ENCODE measurements at regions not wholly inside any gene's neighbourhood (a gene's known extent, or its start where the extent isn't known, plus 50 kb on each side); places are given as distances from the start of the nearest gene placed in this dataset.

- DNase-seq (ENCODE audit: low spot score) = no peak
Measured at GRCh38 chr4:42747971-42748370, 91.1 kb upstream of the ATP8A1 start.

DNA sequence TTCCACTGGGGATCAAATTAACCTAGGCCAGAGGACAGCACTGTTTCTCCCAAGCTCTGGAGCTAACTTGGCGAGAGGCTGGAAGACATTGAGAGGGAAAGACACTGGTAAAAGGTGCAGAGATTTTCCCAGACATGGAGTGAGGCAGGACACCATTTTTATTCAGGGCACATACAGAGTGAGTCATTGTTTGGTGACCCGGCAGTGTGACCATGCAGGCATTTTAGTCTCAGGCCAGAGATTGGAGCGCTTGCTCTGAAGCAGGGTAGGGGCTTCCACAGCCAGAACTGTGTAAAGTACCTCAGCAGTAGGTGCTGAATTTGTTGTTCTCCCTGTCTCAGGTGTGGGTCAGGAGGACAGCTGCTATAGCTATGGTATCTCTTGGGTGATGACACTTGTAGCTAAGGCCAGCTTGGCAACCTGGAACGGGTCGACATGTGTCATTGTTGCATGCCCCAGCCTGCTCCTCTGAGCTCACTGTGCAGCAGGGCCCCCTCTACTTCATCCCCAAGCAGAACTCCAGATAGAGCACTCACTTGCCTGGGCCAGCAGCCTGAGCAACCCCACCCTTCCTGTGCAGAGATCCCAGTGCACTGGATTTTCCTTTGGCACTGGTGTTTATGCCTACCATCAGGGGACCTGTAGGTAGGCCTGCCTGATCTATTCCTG lies 79.8 kb upstream of the ATP8A1 start:
- DNase-seq (ENCODE audit: low spot score) = no peak

- DNase-seq (ENCODE audit: low spot score) = no peak
Measured at GRCh38 chr4:42733380-42733779, 76.5 kb upstream of the ATP8A1 start.

DNA sequence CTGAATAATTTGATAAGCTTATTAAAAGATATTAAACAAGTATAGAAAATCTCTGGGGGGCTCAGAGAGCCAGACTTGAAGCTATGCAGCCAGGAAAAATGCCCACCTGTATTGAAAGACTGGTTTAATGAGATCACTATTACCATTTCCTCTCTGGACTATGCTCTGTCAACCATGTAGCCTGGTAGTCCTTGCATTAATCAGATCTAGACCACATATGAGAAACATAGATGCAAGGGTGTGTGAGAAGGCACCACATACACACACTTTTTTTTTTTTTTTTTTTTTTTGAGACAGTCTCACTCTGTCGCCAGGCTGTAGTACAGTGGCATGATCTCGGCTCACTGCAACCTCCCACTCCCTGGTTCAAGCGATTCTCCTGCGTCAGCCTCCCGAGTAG lies 75.9 kb upstream of the ATP8A1 start:
- DNase-seq (ENCODE audit: low spot score) = no peak

GRCh38 chr4:42729505-42730237 lies 72.8 kb upstream of the ATP8A1 start:
- no peak for DNase-seq (ENCODE audit: low spot score)

DNA sequence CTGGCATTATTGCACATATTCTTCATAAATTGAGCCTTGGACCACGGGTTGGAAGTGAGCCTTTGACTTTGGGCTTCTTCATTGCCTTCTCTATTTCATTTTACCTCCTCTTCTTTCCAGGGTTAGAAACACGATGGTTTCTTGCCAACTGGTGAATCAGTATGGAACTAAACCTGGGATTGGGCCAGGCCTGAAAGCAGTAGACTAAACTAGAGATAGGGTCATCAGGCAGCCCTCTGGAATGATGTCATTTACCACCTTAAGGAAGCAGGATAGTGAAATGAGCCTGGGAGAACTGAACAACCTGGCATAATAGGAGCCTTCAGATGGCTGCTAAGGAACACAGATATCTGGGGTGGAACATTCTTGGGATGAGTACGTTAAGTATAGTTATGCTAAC lies 67.5 kb upstream of the ATP8A1 start:
- no peak for DNase-seq (ENCODE audit: low spot score)

- DNase-seq (ENCODE audit: low spot score) = no peak
Measured at GRCh38 chr4:42720533-42720932, 63.6 kb upstream of the ATP8A1 start.

DNA sequence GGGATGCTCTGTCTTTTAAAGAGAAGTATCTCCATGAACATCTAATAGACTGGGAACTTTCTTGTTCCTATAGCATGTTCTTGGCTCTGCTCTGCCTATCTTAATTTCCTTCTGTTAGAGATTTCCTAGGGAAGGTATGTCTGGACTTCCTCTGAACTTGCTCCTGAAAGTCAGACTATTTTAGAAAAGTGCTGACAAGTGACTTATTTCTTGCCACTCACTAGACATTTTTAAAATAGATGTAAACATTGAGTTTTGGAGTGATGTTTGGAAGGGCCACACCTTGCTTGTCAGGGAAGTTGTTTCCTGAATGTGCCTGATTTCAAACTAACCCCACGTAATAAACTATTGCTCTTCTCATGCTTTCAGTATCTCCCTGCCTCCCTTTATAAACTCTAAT lies 62.4 kb upstream of the ATP8A1 start:
- DNase-seq (ENCODE audit: low spot score) = no peak

- no peak for DNase-seq (ENCODE audit: low spot score)
Measured at GRCh38 chr4:42718336-42718735, 61.4 kb upstream of the ATP8A1 start.

DNA sequence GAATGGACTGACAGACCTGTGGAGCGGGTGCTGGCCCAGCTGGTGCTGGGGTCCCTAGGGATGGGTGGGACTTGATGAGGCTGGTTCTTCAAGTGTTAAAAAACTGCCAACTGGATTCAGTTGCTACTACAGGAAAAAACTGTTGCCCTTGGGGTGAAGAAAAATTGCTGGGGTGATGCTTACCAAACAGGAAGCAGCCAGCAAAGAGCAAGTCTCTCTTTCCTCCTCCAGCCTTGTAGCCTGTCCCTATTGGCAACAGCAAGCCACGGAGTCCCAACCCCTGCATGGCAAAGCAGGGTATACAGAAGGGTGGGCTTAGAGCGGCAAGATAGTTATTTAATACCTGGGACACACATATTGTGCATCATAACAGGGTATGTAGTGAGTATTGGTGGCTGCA lies 60.1 kb upstream of the ATP8A1 start:
- no peak for DNase-seq (ENCODE audit: low spot score)

DNA sequence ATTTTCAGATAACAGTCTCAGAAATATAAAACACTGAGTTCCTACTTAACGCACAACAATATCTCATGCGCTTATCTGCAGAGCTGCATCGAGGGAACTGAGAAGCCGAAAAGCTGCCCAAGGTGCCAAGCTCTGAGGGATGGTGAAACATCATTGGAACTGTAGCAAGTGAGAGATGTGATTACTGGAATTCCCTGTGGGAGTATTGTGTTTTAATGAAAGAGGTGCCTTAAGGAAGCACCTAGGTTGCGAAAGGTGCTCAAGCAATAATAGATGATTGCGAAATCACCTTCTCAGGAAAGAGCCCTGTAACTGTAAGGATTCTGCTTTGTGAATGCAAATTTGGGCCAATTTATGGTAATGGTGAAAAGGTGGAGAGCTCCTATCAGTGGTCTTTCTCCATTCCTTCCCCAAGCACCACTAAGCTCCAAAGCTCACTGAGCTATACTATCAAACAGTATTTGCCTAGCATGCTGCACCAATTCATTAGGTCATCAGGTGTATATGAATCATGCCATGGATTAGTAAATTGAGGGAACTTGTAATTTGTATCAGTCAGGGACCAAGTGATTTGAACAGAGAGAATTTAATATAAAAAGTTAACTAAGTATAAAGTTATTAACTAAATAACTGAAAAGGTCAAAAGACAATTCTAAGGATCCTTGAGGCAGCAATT lies 59.0 kb upstream of the ATP8A1 start:
- no peak for DNase-seq (ENCODE audit: low spot score)

GRCh38 chr4:42713391-42713790 lies 56.5 kb upstream of the ATP8A1 start:
- no peak for DNase-seq (ENCODE audit: low spot score)

DNA sequence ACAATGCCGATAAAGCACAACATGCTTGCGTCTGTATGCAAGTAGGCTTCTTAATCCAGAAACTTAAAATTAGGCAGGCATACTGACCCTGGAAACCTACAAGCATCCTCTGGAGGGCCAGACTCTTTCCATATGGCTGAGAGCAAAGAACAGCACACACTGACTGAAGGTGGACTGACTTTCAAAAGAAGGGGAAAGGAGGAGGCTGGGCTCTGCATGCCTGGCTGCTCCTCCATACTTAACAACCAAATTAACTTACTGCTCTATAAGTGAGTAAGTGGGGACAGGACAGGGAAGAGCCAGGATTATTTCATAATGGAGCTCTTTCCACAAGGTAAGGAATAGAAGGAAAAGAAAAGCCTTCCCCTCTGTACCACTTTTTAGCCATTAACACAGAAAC lies 55.9 kb upstream of the ATP8A1 start:
- DNase-seq (ENCODE audit: low spot score) = no peak

- no peak for DNase-seq (ENCODE audit: low spot score)
Measured at GRCh38 chr4:42711496-42711895, 54.6 kb upstream of the ATP8A1 start.

- DNase-seq (ENCODE audit: low spot score) = no peak
Measured at GRCh38 chr4:42710761-42711160, 53.9 kb upstream of the ATP8A1 start.

GRCh38 chr4:42710329-42710728 lies 53.4 kb upstream of the ATP8A1 start:
- no peak for DNase-seq (ENCODE audit: low spot score)

DNA sequence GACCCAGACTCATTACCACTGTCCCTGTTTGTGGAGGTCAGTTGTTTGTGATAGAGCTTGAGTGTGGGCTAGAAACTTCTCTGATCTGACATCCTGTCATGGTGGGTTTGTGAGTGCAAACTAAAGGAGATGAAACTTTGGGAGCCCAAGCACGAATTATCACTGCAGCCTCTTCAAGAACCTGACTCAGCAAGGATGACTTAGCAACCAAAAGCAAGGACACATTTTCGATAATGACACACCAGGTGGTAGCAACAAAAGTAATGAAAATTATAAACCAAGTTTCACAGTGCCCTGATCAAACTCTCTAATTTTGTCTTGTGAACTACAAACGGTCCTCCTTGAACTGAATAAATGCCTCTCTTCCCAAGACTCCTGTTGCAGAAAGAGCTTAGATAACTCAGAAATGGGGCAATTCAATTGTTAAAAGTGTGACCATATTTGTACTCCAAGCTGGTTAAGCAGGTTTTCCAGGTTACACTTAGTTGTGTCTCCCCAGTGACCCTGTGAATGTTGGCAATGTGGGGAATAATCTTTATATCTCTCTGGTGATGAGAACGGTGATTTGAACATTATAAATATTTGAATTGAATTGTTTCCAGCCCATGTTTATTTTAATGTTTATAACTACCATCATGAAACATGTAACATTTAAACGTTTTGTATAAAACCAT lies 52.6 kb upstream of the ATP8A1 start:
- no peak for DNase-seq (ENCODE audit: low spot score)

DNA sequence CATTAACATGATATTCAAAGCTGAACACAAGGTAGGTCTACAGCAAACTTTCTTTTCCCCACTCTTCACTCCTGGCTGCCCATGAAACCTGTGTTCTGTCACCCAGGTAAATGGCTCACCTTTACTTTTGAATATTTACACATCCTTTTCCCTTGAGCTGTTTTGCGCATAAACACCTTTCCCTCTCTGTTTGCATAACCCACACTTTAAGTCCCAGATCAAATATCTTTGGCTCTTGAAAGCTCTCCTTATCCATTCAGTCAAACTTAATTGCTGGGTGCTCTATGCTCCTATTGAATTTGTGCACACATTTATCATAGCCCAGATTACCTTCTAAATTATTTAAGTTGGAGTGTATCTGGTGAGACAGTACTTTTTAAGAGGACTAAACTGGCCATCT lies 51.7 kb upstream of the ATP8A1 start:
- DNase-seq (ENCODE audit: low spot score) = no peak
